Occipital lobe (tissue), 1 donor: ENCODE measurements at regions not wholly inside any gene's neighbourhood (a gene's known extent, or its start where the extent isn't known, plus 50 kb on each side); places are given as distances from the start of the nearest gene placed in this dataset.

Experiments
- DNase-seq: peaks from one replicate; lab custom pipeline; 2025; lab: John Stamatoyannopoulos, UW

GRCh38 chr13:33697926-33698325 lies 120.0 kb upstream of the RFC3 start:
- no peak for DNase-seq

- DNase-seq, result no peak
Measured at GRCh38 chr13:33707449-33707848, 110.5 kb upstream of the RFC3 start.

GRCh38 chr13:33710924-33711323 lies 107.0 kb upstream of the RFC3 start:
- DNase-seq, result no peak

DNA sequence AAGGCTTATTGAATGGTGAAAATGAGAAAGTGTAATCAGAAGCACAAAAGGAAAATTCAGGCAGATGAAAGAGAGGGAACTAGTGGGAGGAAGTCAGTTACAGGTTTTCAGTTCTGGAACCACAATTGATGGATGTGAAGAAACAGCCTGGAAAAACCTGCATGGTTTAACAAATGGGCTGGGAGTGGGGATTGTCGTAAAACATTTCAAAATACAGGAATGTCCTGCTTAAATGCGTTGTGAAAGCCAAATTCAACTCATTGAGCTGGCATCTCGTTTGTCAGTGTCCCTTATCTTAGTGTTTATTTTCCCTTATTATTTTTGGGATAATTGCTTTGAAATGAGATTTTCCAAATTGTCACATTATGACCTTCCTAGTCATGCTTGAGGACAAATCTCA lies 106.5 kb upstream of the RFC3 start:
- DNase-seq, result no peak

DNA sequence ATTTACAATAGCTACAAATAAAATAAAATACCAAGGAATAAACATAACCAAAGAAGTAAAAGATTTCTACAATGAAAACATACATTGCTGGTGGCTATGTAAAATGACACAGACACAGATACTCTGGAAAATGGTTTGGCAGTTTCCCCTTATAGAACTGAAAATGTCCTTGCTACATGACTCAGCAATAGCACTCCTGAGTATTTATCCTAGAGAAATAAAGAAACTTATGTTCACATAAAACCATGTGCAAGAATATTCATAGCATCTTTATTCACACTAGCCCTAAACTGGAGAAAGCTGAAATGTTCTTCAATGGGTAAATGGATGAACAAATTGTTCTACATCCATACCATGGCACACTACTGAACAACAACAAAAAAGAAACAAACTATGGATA lies 100.2 kb upstream of the RFC3 start:
- no peak for DNase-seq

GRCh38 chr13:33721724-33722123 lies 96.2 kb upstream of the RFC3 start:
- DNase-seq, result no peak

DNA sequence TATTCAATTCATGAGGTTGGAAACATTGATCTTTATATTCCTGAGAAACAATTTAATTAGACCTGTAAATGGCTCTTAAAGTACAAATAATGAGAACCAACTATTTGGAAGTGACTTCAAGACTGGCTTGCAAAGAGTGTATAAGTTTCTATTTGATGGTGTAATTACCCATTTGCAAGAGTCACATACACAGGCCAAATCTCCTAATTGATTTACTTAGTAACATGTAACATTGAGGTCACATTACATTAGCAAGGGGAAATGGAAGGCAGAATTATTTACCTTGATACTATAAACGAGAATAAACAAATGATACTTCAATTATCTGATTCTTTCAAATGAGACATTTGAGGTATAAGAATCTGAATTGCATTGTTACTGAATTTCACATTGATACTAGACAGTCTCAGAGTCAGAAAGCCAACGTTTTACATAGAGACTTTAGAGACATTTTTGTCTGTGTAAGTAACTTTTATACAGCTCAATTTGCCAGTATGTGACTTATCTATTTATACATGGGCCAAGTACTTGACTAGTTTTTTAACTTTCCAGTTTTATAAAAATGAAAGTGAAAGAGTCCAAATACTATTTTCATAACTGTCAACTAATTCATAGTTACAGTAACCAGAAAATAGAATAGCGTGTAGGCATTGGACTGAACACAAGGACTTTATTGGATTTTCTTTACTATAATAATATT lies 95.6 kb upstream of the RFC3 start:
- no peak for DNase-seq

DNA sequence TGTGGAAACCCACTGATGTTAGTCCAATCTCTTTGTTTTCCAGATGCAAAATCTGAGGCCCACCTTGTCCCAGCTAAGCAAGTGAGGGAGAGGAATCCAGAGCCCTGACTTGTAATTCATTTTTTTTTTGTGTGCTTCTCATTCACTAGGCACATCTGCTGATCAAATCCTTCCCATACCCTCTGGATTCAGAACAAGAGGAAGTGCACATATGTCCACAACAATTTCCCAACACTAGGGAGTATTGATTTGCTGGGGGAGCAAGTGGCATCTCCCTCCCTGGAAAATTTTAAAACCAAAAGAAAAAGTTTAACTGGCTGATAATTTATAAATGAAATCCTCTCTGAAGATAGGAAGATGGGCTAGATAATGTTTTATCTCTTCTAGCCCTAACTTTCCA lies 94.6 kb upstream of the RFC3 start:
- DNase-seq, result no peak

DNA sequence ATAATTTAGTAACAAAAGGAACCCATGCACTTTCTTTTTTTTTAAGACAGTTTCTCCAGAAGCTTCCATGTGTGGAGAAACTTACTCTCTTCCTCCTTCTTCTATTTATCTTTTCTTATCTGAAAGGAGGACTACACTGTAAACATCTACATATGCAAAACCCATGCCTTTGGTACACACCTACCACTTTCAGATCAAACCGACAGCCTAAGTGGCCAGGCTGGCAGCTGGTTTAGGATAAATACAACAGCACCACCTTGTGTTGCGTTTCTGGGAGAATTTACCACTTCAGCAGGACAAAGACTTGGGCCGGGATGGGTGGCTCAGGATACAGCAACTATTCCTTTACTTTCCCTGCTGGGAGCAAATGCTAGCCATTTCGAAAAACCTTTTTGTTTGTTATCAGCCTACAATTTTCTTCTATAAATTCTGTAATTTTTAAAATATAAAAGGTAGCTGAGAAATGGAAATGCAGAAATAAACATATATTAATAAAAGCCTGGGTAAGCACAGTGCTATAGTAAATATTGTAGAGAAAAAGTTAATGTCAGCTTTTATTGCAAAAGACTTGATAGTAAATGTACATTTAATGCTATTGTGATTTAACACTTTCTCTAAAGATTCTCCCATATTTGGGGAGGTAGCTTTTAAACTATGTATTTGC lies 94.0 kb upstream of the RFC3 start:
- DNase-seq, result peak; percentile 49

GRCh38 chr13:33725340-33725739 lies 92.6 kb upstream of the RFC3 start:
- DNase-seq, result no peak

GRCh38 chr13:33727297-33728083 lies 90.5 kb upstream of the RFC3 start:
- DNase-seq, result no peak

DNA sequence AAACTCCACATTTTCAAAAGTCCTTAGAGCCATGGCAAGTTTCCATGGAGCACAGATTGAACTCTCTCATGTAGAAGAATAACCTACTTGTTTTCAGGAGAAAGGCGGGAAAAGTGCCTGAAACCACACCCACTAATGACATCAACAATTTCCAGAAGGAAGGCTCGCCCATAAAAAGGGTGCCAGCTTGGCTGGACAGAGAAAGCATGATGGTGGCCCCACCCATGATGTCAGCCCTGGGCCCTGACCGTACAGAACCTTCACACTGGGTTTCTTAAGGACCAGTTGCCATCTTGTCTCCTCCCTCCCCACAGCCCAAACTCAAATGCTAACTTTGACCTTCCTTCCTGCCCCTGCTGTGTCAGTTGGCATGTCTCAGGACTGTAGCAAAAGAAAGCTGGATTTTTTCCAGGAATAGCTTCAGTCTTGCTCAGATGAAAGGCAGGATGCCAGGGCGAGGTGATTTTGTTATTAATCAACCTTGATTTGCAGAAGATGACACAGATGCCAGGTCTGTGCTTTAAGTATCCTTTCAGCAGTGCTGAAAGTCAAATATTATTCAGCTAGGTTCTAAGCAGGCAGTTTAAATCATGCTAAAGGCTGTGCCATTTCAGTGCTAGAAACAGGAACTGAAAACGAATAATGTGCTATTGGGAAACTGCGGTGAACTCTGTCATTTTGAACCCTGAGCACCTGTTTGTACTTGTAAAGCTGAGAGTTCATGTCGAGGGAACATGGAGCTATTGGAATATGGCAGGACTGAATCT lies 89.5 kb upstream of the RFC3 start:
- DNase-seq, result no peak

DNA sequence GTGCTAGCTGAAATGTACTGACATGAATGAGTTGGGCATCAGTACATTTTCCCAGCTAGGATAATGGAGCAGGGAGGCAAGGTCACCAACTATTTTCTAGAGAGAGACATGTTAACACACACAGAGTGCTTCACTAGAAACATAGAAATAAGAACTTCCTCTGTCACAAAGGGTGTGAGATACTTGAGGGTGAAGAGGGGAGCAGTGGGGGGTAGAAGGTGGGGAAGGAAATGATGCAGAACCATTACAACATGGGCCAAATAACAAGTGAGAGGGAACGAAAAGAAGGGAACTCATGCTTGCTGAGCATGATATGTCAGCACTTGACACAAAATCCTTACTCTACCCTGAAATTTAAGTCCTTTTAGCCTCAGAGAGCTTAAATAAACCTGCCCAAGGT lies 87.8 kb upstream of the RFC3 start:
- DNase-seq, result no peak

DNA sequence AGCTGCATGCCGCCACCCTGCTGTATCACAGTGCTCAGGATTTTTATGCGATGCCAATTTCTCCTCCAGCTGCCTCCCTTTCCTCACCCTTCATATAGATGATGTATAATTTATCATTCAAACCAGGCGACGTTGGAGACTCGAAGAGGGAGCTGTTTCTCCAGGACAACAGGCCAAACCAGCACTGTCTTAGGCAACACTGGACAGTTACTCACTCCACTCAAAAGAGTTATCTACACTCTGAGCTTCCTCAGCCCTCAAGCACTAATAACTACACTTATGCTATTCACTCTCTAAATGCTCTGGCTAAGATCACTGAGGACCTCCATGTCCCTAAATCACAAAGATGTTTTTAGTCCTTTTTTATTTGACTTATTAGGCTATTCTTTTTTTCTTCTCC lies 87.3 kb upstream of the RFC3 start:
- no peak for DNase-seq

- no peak for DNase-seq
Measured at GRCh38 chr13:33735276-33735675, 82.7 kb upstream of the RFC3 start.

DNA sequence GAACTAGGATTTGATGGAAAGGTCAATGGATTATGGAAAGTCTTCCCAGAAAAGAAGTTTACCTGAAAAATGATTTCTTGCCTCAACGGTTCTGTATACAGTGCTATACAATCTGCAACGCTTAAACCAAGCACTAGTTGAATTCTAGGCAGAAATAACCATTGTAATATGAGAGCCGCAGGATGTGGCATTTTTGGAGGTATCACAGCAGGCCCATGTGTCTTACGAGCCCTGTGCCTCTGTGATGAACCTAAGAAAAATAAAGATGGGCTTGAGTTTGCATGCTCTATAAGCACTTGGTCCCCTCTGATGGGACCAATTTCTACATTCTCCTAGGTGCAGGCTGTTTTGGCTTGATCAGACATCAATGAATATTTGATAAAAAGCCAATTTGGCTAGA lies 78.7 kb upstream of the RFC3 start:
- no peak for DNase-seq

DNA sequence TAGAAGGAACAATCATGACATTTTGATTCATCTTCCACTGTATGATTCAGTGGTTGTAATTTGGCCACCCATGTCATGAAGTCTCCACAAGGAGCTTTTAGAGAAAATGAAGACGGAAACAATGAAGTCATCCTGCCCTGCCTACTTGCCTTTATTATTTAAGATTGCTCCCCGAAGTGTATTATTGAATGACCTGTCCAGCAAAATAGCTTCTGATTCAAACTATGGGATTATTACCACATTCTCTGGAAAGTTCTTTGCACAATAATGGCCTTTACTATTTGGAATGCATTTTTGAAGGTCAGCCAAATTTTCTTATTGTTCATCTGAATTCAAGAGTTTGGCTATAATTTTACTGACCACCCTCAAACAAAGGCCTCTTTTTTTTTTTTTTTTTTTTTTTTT lies 77.8 kb upstream of the RFC3 start:
- no peak for DNase-seq

DNA sequence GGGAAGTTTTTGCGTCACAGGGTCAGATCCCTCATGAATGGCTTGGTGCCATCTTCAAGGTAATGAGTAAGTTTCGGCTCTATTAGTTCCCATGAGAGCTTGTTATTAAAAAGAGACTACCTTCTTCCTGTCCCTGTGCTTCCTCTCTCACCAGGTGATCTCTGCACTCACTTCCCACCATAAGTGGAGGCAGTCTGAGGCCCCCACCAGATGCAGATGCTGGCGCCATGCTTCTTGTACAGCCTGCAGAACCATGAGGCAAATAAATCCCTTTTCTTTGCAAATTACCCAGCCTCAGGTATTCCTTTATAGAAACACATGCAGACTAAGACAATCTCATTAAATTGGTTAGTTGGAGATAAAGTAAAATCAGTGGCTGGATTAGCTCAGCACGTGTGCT lies 75.6 kb upstream of the RFC3 start:
- no peak for DNase-seq

GRCh38 chr13:33743438-33744368 lies 74.2 kb upstream of the RFC3 start:
- DNase-seq, result no peak

GRCh38 chr13:33744589-33745369 lies 73.2 kb upstream of the RFC3 start:
- no peak for DNase-seq
